Ishikawa (cell line): ENCODE measurements at regions not wholly inside any gene's neighbourhood (a gene's known extent, or its start where the extent isn't known, plus 50 kb on each side); places are given as distances from the start of the nearest gene placed in this dataset.

Source experiments
- CEBPB ChIP-seq: IDR thresholded peaks from 2 replicates; pipeline ENCODE4 v1.6.1; 2012
- CREB1 ChIP-seq: IDR thresholded peaks from 2 replicates; pipeline ENCODE4 v1.6.1; 2012; ENCODE audit warnings: low read depth
- EGR1 ChIP-seq: IDR thresholded peaks from 2 replicates; pipeline ENCODE4 v1.6.1; 2012
- EP300 ChIP-seq: IDR thresholded peaks from 2 replicates; pipeline ENCODE4 v1.6.1; 2012; ENCODE audit warnings: borderline replicate concordance
- FOXM1 ChIP-seq: IDR thresholded peaks from 2 replicates; pipeline ENCODE4 v1.6.1; 2012; ENCODE audit warnings: low read depth, borderline replicate concordance
- NFIC ChIP-seq: IDR thresholded peaks from 2 replicates; pipeline ENCODE4 v1.6.1; 2012
- RAD21 ChIP-seq: IDR thresholded peaks from 2 replicates; pipeline ENCODE4 v1.6.1; 2012; ENCODE audit warnings: low read depth
- TAF1 ChIP-seq: IDR thresholded peaks from 2 replicates; pipeline ENCODE4 v1.6.1; 2012; ENCODE audit warnings: low read depth, mild to moderate bottlenecking
- TCF12 ChIP-seq: IDR thresholded peaks from 2 replicates; pipeline ENCODE4 v1.6.1; 2012; ENCODE audit warnings: low read depth
- TEAD4 ChIP-seq: IDR thresholded peaks from 2 replicates; pipeline ENCODE4 v1.6.1; 2012
- YY1 ChIP-seq: IDR thresholded peaks from 2 replicates; pipeline ENCODE4 v1.6.1; 2012; ENCODE audit warnings: low read depth
- ZBTB7A ChIP-seq: IDR thresholded peaks from 2 replicates; pipeline ENCODE4 v1.6.1; 2012; ENCODE audit warnings: low read depth
- TF ChIP-seq, protein P1 (sequence below): IDR thresholded peaks from 2 replicates; pipeline ENCODE4 v1.6.1; 2012
- TF ChIP-seq, protein P2 (sequence below): IDR thresholded peaks from 2 replicates; pipeline ENCODE4 v1.6.1; 2012
- TF ChIP-seq, protein P3 (sequence below): IDR thresholded peaks from 2 replicates; pipeline ENCODE4 v1.6.1; 2012; ENCODE audit warnings: low read depth, mild to moderate bottlenecking

DNA sequence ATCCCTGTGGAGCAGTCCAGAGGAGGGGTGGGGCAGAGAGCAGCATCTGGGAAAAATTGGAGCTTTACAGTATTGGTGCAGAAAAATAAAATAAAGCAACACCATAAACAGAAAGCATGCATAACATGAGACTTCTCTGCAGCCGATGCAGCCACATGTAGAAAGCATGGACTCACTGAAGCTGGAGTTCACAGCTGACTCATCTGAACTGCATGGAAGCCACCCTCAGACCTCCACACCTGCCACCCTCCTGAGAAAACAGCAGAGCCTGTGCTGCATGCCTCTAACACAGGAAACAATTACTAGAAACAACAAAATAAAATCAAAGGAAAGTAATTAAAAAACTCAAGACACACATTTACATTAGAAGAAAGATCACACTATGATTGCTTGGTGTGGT lies 169.4 kb upstream of the ALKAL2 start:
- no peak for TF ChIP-seq CREB1
- TF ChIP-seq EGR1: no peak
- TF ChIP-seq, protein P1, sequence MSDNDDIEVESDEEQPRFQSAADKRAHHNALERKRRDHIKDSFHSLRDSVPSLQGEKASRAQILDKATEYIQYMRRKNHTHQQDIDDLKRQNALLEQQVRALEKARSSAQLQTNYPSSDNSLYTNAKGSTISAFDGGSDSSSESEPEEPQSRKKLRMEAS: no peak
- TF ChIP-seq ZBTB7A: no peak
- TF ChIP-seq TAF1: no peak
- no peak for TF ChIP-seq RAD21
- TF ChIP-seq, protein P2, sequence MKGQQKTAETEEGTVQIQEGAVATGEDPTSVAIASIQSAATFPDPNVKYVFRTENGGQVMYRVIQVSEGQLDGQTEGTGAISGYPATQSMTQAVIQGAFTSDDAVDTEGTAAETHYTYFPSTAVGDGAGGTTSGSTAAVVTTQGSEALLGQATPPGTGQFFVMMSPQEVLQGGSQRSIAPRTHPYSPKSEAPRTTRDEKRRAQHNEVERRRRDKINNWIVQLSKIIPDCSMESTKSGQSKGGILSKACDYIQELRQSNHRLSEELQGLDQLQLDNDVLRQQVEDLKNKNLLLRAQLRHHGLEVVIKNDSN: no peak
- no peak for TF ChIP-seq YY1
- TF ChIP-seq TEAD4: no peak
- TF ChIP-seq CEBPB: no peak
- no peak for TF ChIP-seq NFIC
- TF ChIP-seq TCF12: no peak
- TF ChIP-seq, protein P3, sequence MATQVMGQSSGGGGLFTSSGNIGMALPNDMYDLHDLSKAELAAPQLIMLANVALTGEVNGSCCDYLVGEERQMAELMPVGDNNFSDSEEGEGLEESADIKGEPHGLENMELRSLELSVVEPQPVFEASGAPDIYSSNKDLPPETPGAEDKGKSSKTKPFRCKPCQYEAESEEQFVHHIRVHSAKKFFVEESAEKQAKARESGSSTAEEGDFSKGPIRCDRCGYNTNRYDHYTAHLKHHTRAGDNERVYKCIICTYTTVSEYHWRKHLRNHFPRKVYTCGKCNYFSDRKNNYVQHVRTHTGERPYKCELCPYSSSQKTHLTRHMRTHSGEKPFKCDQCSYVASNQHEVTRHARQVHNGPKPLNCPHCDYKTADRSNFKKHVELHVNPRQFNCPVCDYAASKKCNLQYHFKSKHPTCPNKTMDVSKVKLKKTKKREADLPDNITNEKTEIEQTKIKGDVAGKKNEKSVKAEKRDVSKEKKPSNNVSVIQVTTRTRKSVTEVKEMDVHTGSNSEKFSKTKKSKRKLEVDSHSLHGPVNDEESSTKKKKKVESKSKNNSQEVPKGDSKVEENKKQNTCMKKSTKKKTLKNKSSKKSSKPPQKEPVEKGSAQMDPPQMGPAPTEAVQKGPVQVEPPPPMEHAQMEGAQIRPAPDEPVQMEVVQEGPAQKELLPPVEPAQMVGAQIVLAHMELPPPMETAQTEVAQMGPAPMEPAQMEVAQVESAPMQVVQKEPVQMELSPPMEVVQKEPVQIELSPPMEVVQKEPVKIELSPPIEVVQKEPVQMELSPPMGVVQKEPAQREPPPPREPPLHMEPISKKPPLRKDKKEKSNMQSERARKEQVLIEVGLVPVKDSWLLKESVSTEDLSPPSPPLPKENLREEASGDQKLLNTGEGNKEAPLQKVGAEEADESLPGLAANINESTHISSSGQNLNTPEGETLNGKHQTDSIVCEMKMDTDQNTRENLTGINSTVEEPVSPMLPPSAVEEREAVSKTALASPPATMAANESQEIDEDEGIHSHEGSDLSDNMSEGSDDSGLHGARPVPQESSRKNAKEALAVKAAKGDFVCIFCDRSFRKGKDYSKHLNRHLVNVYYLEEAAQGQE: no peak
- TF ChIP-seq FOXM1: no peak
- TF ChIP-seq EP300: no peak

DNA sequence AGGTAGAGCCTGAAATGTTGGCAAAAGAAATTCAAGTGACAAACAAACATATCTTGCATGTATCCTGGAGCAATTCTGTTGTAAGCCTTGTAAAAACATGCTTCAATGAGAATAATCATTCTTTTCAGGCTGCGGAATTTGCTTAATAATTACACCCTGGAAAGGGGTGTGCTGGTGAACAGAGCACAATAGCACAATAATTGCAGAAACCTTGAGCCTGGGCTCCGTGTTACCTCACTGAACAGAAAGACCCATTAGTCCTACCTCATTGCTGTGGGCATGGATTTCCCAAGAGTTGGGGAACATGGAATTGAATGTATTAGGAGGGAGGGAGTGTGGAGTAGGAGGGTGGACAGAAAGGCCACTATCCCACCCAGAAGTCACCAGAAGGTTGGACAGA lies 168.0 kb upstream of the ALKAL2 start:
- TF ChIP-seq RAD21: no peak

GRCh38 chr2:455015-455705 lies 167.3 kb upstream of the ALKAL2 start:
- TF ChIP-seq EGR1 (no peak), CREB1 (no peak), NFIC (no peak), EP300 (no peak), YY1 (no peak), RAD21 (no peak), FOXM1 (no peak), TEAD4 (no peak), TAF1 (no peak), TCF12 (no peak), CEBPB (no peak)
- TF ChIP-seq, protein P3: no peak
- TF ChIP-seq, protein P2: no peak
- TF ChIP-seq, protein P1: no peak

- TF ChIP-seq, protein P3: no peak
- TF ChIP-seq EGR1: no peak
- TF ChIP-seq, protein P2: no peak
- no peak for TF ChIP-seq TCF12
- TF ChIP-seq NFIC: no peak
- TF ChIP-seq CREB1: no peak
- no peak for TF ChIP-seq TEAD4
- no peak for TF ChIP-seq YY1
- no peak for TF ChIP-seq EP300
- TF ChIP-seq, protein P1: no peak
- TF ChIP-seq ZBTB7A: no peak
- no peak for TF ChIP-seq FOXM1
- TF ChIP-seq RAD21: no peak
- no peak for TF ChIP-seq TAF1
- no peak for TF ChIP-seq CEBPB
These were observed 165.2 kb upstream of the ALKAL2 start for GRCh38 chr2:453132-453531.
